HUES64 (cell line): ENCODE measurements at regions not wholly inside any gene's neighbourhood (a gene's known extent, or its start where the extent isn't known, plus 50 kb on each side); places are given as distances from the start of the nearest gene placed in this dataset.

Experiments
- H3K27ac ChIP-seq: 2 replicates; pipeline ENCODE4 v1.7.0; 2013; ENCODE audit warnings: low read depth, low read length, inconsistent platforms
- H3K27me3 ChIP-seq: 2 replicates; pipeline ENCODE4 v1.6.1; 2013; ENCODE audit warnings: mild to moderate bottlenecking, low read length; ENCODE audit not compliant: insufficient read depth
- H3K36me3 ChIP-seq: 2 replicates; pipeline ENCODE4 v1.6.1; 2013; ENCODE audit warnings: mild to moderate bottlenecking, low read length; ENCODE audit not compliant: insufficient read depth
- H3K4me1 ChIP-seq: 2 replicates; pipeline ENCODE4 v1.6.1; 2013; ENCODE audit warnings: mild to moderate bottlenecking, low read length, moderate library complexity; ENCODE audit not compliant: insufficient read depth
- H3K4me3 ChIP-seq: 2 replicates; pipeline ENCODE4 v1.5.1; 2013; ENCODE audit warnings: mild to moderate bottlenecking, low read length, moderate library complexity
- H3K9ac ChIP-seq: 2 replicates; pipeline ENCODE4 v1.6.1; 2013; ENCODE audit warnings: mild to moderate bottlenecking, low read depth, low read length
- H3K9me3 ChIP-seq: 2 replicates; pipeline ENCODE4 v1.6.1; 2013; ENCODE audit warnings: low read depth, low read length; ENCODE audit not compliant: insufficient read depth
- WGBS: fragments of 150-250, 120-280 bp; methylation state at CpG from one replicate; pipeline ENCODE4 v1.1.7; 2013; ENCODE audit warnings: missing lambda C conversion rate; 5-methylcytosine and 5-hydroxymethylcytosine counted together

DNA sequence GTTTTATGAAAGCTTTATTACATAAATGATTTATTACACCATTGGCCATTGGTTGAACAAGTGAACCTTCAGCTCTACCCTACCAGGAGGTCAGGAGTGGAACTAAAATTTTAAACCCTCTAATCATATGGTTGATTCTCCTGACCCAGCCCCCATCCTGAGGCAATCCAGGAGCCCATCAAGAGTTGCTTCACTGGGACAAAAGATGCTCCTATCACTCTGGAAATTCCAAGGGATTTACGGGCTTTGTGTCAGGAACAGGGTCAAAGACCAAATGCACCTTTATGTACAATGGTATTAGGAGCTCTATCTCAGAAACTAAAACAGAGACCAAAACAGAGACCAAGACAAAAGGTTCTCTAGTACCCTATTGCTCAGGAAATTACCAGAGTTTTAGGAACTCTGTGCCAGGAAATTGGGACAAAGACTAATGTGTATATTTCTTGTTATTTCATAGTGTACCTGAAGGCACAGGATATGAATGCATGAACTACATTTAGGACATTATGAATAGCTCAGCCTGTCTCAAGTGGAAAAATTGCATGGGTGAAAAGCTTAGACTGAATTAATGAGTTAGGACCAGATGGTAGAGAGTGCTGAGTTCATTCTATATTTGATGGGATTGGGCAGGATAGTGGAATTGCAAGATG, 171.7 kb upstream of the FLRT2 start:
- 92% methylated on average over 1 of the region's 1 CpG for WGBS
- Histone ChIP-seq H3K27me3 (no peaks in the 10 kb centered on the region), H3K4me1 (no peaks in the 10 kb centered on the region), H3K27ac (no peak overlapping the region), H3K9ac (no peak overlapping the region), H3K4me3 (no peak overlapping the region), H3K36me3 (no peaks in the 10 kb centered on the region), H3K9me3 (peaks cover 15% of the 10 kb centered on the region)

DNA sequence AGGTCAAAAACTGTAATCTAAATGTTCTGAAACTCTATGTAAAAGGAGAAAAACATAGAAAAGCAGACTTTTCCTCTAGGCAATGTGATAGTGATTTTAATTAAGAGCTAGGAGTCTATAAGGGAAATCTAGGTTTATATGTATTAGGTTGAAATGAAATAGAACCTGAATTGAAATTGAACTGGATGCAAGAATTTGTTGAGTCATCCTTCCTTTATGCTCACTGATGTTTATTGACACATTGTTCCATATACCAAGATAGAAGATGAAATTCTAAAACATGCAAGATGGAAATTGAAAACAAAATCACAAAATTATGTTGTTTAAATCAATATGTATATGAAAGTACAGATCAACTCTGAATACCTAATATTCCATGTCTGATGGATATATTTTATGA, 170.4 kb upstream of the FLRT2 start:
- Histone ChIP-seq H3K4me1 (no peaks in the 10 kb centered on the region), H3K9ac (no peak overlapping the region), H3K27me3 (no peaks in the 10 kb centered on the region), H3K36me3 (no peaks in the 10 kb centered on the region), H3K9me3 (0 out of 2 replicates have a peak, but pooled peaks cover 3% of the 10 kb centered on the region), H3K4me3 (no peak overlapping the region), H3K27ac (no peak overlapping the region)

DNA sequence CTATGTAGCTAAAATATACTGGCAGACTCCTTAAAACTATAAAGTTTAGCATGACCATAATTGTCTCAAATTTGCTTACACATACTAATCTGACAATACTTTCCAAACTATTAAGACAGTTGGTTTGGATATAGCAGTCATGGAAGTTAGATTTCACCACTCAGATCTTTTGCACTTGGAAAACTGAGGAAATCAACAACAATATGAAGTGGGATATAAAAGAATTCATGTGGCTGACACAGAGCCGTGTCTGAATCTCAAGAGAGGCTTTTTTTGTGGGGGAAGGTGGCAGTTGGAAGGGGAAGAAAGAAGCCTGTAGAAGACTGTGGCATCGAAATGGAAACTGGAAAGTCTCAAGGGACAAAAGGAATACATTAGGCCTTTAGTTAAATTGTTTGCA, 166.6 kb upstream of the FLRT2 start:
- H3K27me3 ChIP-seq = no peaks in the 10 kb centered on the region
- no peak overlapping the region for H3K27ac ChIP-seq
- no peaks in the 10 kb centered on the region for H3K36me3 ChIP-seq
- no peak overlapping the region for H3K4me3 ChIP-seq
- no peaks in the 10 kb centered on the region for H3K4me1 ChIP-seq
- 88% methylated on average over 2 of the region's 2 CpGs for WGBS
- no peak overlapping the region for H3K9ac ChIP-seq
- no peaks in the 10 kb centered on the region for H3K9me3 ChIP-seq

DNA sequence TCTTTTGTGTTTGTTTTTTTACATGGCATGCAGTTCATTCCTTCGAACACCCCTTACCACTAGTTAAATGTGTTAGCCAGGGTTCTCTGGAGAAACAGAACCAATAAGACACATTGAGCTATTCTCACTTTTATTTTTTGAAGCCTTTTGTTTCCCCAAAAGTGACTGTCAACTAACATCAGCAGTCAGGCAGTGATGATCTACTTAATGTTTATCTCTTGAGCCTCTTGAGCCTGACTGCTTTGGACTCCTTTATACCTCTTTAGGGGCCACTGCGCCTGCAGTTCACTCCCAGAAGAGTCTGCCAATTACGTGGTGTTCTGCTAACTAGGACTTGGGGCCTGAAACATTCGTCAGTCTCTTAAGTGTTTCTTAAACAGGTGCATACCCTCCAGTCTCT, 163.7 kb upstream of the FLRT2 start:
- Histone ChIP-seq H3K27ac (no peak overlapping the region), H3K4me1 (no peaks in the 10 kb centered on the region), H3K36me3 (no peaks in the 10 kb centered on the region), H3K9me3 (no peaks in the 10 kb centered on the region), H3K9ac (no peak overlapping the region), H3K4me3 (no peak overlapping the region), H3K27me3 (no peaks in the 10 kb centered on the region)
- WGBS = 89% methylated on average over 4 of the region's 4 CpGs

DNA sequence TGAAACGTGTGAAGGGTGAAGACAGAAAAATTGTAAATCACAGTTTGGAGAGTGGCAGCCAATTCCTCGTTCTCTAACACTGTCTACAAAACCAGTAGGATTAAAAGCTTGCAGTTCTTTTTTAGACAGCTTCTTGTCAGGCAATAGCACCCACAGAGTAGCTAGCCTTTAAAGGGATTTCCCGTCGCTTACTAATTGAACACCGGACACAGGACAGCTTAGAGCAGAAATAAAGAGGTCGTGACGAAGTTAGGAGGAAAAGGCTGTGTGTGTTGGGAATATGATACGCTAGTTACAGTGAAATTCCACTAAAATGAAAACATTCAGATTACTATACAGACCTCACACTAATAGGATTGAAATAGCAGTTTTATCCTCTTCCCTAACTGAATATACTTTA, 149.1 kb upstream of the FLRT2 start:
- no peak overlapping the region for H3K4me3 ChIP-seq
- no peaks in the 10 kb centered on the region for H3K4me1 ChIP-seq
- no peaks in the 10 kb centered on the region for H3K9me3 ChIP-seq
- H3K36me3 ChIP-seq = no peaks in the 10 kb centered on the region
- WGBS = 94% methylated on average over 7 of the region's 8 CpGs
- no peak overlapping the region for H3K9ac ChIP-seq
- H3K27ac ChIP-seq = no peak overlapping the region
- H3K27me3 ChIP-seq = no peaks in the 10 kb centered on the region

DNA sequence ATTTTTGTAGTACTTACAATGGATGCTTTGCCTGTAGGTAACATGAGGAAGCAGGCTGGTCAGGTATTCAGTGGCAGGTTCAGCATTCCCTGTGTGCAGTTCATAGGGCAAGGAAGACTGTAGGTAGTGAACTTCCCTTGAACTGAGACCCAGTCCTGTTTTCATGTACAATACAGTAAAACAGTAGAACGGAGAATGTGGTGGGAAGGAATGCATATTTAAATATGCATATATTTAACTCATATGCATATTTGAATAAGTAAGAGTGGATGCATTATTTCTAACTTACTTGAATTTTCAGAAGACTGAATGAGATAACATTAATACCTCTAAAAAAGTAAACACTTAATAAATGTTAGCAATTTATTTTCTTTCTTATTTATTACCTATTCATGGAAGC, 147.6 kb upstream of the FLRT2 start:
- no CpG with 5 or more reads among the region's 1 CpG for WGBS
- Histone ChIP-seq H3K9ac (no peak overlapping the region), H3K9me3 (no peaks in the 10 kb centered on the region), H3K27ac (no peak overlapping the region), H3K4me1 (no peaks in the 10 kb centered on the region), H3K4me3 (no peak overlapping the region), H3K36me3 (no peaks in the 10 kb centered on the region), H3K27me3 (no peaks in the 10 kb centered on the region)

DNA sequence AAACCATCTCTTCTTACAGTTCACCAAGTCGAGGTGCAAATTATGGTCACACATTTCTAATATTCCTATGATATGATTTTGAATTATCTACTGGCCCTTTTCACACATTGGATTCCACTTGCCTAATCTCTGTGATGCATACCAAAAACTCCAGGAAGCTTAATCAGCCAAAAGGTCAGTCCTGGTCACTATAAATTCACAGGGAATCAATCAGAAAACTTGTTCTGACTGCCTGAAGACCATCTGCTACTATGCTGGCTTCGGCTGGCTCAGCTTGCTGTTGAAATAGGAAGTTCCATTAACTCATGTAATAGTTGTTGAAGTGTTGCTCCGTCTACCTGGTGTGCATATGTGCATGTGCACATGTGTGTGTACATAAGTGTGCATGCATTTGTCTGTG, 142.8 kb upstream of the FLRT2 start:
- Histone ChIP-seq H3K27ac (no peak overlapping the region), H3K4me1 (no peaks in the 10 kb centered on the region), H3K9ac (no peak overlapping the region), H3K36me3 (no peaks in the 10 kb centered on the region), H3K27me3 (no peaks in the 10 kb centered on the region), H3K9me3 (no peaks in the 10 kb centered on the region), H3K4me3 (no peak overlapping the region)
- WGBS = 93% methylated on average over 3 of the region's 3 CpGs

DNA sequence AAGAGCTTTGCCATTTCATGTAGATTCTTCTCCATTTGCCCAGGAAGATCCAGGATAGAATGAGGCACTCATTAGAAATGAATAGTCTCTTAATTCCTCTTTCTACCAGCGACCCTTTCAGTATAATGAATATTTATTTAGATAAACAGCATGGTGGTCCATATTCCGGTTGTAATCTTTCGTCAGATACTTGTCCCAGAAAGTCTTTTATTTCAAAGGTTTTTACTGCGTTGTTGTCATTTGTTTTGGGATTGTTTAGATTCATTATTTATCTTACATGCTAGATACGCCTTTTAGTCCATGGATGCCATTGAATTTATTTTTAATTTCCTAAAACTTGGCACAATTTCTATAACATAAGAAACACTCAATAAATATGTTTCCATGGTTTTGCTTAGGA, 139.7 kb upstream of the FLRT2 start:
- no peak overlapping the region for H3K4me3 ChIP-seq
- WGBS = 95% methylated on average over 3 of the region's 5 CpGs
- no peaks in the 10 kb centered on the region for H3K9me3 ChIP-seq

DNA sequence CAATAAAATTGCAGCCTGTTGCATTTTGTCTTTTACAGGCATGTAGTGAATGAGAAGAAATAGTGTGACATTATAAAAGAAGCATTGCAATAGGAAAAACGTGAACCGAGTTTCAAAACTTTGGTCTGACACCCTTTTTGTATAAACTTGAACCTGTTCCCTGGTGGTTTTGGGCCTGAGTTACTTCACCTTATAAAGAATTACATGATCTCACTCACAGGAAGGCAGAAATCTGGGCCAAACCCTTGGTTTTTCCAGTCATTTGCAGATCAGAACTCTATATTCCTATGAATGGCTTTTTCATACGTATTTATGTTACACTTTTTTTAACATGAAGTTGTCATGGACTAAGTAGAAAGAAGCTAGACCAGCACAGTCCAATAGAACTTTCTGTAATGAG, 138.5 kb upstream of the FLRT2 start:
- H3K9me3 ChIP-seq = no peaks in the 10 kb centered on the region
- H3K27ac ChIP-seq = no peak overlapping the region
- no peak overlapping the region for H3K4me3 ChIP-seq
- no peaks in the 10 kb centered on the region for H3K4me1 ChIP-seq
- H3K9ac ChIP-seq = no peak overlapping the region
- no peaks in the 10 kb centered on the region for H3K27me3 ChIP-seq
- H3K36me3 ChIP-seq = no peaks in the 10 kb centered on the region
- 99% methylated on average over 3 of the region's 3 CpGs for WGBS

More for the DNA sequence above, 139.7 kb upstream of the FLRT2 start:
- Histone ChIP-seq H3K36me3 (no peaks in the 10 kb centered on the region), H3K9ac (no peak overlapping the region), H3K4me1 (no peaks in the 10 kb centered on the region), H3K27ac (no peak overlapping the region), H3K27me3 (no peaks in the 10 kb centered on the region)

DNA sequence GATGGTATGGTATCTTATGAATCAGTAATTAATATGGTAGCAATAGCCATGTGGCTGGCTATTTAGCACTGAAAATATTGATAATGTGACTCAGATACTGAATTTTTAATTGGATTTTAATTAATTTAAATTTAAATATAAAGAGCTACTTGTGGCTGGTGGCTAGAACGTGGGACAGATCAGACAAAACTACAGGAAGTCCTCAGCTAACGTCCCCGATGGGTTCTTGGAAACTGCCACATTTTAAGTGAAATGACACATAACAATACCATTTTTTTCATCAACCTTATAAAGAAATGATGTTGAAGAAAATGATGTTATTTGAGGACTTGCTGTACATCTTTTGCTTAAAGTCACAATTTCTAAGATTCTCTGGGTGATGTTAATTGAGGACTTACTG, 138.1 kb upstream of the FLRT2 start:
- Histone ChIP-seq H3K9ac (no peak overlapping the region), H3K4me3 (no peak overlapping the region), H3K9me3 (no peaks in the 10 kb centered on the region), H3K27ac (no peak overlapping the region), H3K27me3 (no peaks in the 10 kb centered on the region), H3K36me3 (no peaks in the 10 kb centered on the region), H3K4me1 (no peaks in the 10 kb centered on the region)
- WGBS = 89% methylated on average over 3 of the region's 3 CpGs

DNA sequence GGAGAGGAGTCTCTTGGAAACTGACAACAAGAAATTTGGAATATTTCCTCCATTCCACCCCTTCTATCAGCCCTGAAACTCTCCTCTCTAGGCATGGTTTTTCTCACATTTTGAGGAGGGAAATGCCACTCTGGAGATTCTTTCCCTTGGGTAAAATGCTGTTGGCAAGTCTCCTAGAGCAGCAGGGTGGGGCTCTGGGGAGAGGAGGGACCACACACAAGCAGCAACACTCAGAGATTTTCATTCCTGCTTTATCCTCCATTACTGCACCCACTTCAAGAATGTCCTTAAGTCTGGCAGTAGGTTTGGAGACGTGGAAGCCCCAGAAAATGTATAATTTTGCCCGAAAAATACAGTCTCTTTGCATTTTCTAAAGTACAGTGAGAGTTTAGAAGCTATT, 130.8 kb upstream of the FLRT2 start:
- H3K36me3 ChIP-seq = no peaks in the 10 kb centered on the region
- H3K9ac ChIP-seq = no peak overlapping the region
- no peak overlapping the region for H3K27ac ChIP-seq
- no peaks in the 10 kb centered on the region for H3K27me3 ChIP-seq
- H3K4me3 ChIP-seq = no peak overlapping the region
- no peaks in the 10 kb centered on the region for H3K4me1 ChIP-seq
- 91% methylated on average over 2 of the region's 2 CpGs for WGBS
- no peaks in the 10 kb centered on the region for H3K9me3 ChIP-seq

DNA sequence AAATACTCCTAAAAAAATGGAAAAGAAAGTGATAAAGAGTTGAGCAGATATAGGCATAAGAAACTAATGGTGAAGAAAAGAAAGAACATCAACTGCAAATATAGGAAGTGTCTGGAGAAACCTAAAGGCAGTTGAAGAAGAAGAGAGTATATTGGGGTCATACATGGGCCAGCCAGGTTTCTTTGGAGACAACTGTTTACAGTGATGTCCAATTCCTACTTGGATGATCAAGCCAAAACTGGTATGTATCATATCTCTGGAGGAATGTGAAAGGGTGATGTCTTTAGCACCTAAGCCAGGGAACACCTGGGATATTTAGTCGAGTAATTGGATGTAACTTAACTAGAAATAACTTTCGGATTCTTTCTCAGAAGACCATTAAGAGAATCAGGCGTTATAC, 129.3 kb upstream of the FLRT2 start:
- no peak overlapping the region for H3K9ac ChIP-seq
- H3K27ac ChIP-seq = no peak overlapping the region
- WGBS = 100% methylated on average over 3 of the region's 3 CpGs
- H3K4me1 ChIP-seq = no peaks in the 10 kb centered on the region
- no peaks in the 10 kb centered on the region for H3K27me3 ChIP-seq
- no peaks in the 10 kb centered on the region for H3K36me3 ChIP-seq
- H3K4me3 ChIP-seq = no peak overlapping the region
- no peaks in the 10 kb centered on the region for H3K9me3 ChIP-seq
